ENCODE measurements at regions not wholly inside any gene's neighbourhood (a gene's known extent, or its start where the extent isn't known, plus 50 kb on each side); places are given as distances from the start of the nearest gene placed in this dataset.

DNA sequence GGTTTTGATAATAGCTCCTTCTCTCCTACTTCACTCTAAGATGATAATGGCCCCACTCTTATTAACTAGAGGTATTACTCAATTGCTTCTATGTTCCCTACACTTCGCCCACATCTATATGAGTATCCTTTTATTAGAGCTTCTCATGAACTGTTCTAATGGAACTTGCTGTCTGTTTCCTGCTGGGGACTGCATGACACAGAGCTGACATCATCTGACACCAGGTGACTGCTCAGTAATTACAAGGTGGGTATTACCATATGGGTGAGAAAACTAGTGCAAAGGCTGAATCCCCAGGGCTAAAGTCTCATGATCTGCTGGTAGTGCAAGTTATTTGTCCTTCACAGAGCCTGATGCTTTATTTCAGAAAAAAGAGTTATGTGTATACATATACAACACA is 146.2 kb upstream of the PLCXD3 start:
- 95% methylated on average over 1 of the region's 1 CpG for WGBS (ENCODE audit: low lambda C conversion rate, missing lambda C conversion rate)
- no peak for TF ChIP-seq EZH2 (IDR thresholded peaks at IDR 0.05; ENCODE audit: borderline replicate concordance)
- no peak for TF ChIP-seq CTCF (IDR thresholded peaks at IDR 0.05; ENCODE audit: poor library complexity)
- Histone ChIP-seq H3K9me2 (replicated peaks; ENCODE audit: insufficient read depth) (no peaks in the 10 kb centered on the region), H3K79me2 (no peaks in the 10 kb centered on the region), H3K4me2 (no peak overlapping the region), H3K27me3 (no peaks in the 10 kb centered on the region), H2AFZ (no peak overlapping the region), H3K36me3 (replicated peaks; ENCODE audit: insufficient read depth, low read depth) (no peaks in the 10 kb centered on the region), H4K20me1 (ENCODE audit: insufficient read depth, poor library complexity, severe bottlenecking) (no peaks in the 10 kb centered on the region), H3K27ac (peak overlapping the region; percentile 52), H3K4me1 (ENCODE audit: insufficient read depth) (no peaks in the 10 kb centered on the region), H3K9me3 (ENCODE audit: low read depth) (no peaks in the 10 kb centered on the region), H3K4me3 (no peak overlapping the region)
- DNase-seq (ENCODE audit: low spot score): peak; percentile 40

DNA sequence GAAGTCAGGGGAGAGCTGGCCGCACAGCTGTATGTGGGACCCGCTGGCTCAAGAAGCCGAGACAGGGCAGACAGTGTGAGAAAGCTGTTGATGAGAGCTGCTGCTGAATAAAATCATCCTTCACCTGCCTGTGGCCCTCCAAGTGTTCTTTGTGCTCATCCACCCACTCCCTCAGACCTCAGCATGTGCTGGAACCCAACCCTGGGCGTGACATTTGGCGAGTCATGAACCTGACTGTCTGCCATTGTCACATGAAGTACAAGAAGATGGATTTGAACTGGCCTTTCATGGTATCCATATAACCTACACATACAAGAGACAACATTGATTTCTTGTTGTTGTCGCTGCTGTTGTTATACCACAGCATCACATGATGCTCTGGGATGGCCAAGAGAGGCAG is 139.7 kb upstream of the PLCXD3 start:
- H3K4me1 ChIP-seq (ENCODE audit: insufficient read depth): no peaks in the 10 kb centered on the region
- H3K27me3 ChIP-seq: no peaks in the 10 kb centered on the region
- no peak overlapping the region for H3K27ac ChIP-seq
- no peaks in the 10 kb centered on the region for H3K9me2 ChIP-seq (replicated peaks; ENCODE audit: insufficient read depth)
- no peaks in the 10 kb centered on the region for H3K79me2 ChIP-seq
- no peaks in the 10 kb centered on the region for H3K36me3 ChIP-seq (replicated peaks; ENCODE audit: insufficient read depth, low read depth)
- TF ChIP-seq EZH2 (IDR thresholded peaks at IDR 0.05; ENCODE audit: borderline replicate concordance) (no peak), EZH2phosphoT487 (IDR thresholded peaks at IDR 0.05; ENCODE audit: low read depth, severe bottlenecking, unreplicated experiment) (no peak), CTCF (IDR thresholded peaks at IDR 0.05; ENCODE audit: poor library complexity) (no peak)
- no peak for DNase-seq (ENCODE audit: low spot score)
- H2AFZ ChIP-seq: no peak overlapping the region
- 97% methylated on average over 6 of the region's 6 CpGs for WGBS (ENCODE audit: low lambda C conversion rate, missing lambda C conversion rate)
- no peak overlapping the region for H3K4me3 ChIP-seq
- no peak overlapping the region for H3K4me2 ChIP-seq
- H4K20me1 ChIP-seq (ENCODE audit: insufficient read depth, poor library complexity, severe bottlenecking): no peaks in the 10 kb centered on the region
- no peaks in the 10 kb centered on the region for H3K9me3 ChIP-seq (ENCODE audit: low read depth)

DNA sequence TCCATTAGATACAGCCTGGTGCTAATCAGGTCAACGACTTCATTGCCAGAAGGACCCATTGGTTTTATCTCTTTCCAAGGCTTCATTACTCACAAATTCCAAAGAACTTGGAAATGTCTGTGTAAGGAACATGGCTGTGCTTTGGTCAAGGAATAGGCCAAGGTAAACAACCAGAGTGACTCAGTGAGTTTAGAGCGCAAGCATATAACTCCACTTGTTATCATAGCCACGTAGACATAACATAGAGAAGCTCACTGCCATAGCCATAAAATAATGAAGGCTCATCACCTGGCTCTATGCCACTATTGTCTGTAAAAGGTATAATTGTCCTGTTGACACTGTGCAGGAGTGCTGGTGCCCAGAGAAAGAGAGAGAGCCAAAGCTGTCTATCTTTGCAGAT is 139.3 kb upstream of the PLCXD3 start:
- H3K4me1 ChIP-seq (ENCODE audit: insufficient read depth): no peaks in the 10 kb centered on the region
- no peak overlapping the region for H3K4me2 ChIP-seq
- no peaks in the 10 kb centered on the region for H3K9me2 ChIP-seq (replicated peaks; ENCODE audit: insufficient read depth)
- no peak for TF ChIP-seq EZH2 (IDR thresholded peaks at IDR 0.05; ENCODE audit: borderline replicate concordance)
- TF ChIP-seq EZH2phosphoT487 (IDR thresholded peaks at IDR 0.05; ENCODE audit: low read depth, severe bottlenecking, unreplicated experiment): no peak
- no peak for TF ChIP-seq CTCF (IDR thresholded peaks at IDR 0.05; ENCODE audit: poor library complexity)
- H3K27ac ChIP-seq: no peak overlapping the region
- 70% methylated on average over 3 of the region's 3 CpGs for WGBS (ENCODE audit: low lambda C conversion rate, missing lambda C conversion rate)
- H4K20me1 ChIP-seq (ENCODE audit: insufficient read depth, poor library complexity, severe bottlenecking): no peaks in the 10 kb centered on the region
- H3K4me3 ChIP-seq: no peak overlapping the region
- H2AFZ ChIP-seq: no peak overlapping the region
- no peak for DNase-seq (ENCODE audit: low spot score)
- H3K27me3 ChIP-seq: no peaks in the 10 kb centered on the region
- no peaks in the 10 kb centered on the region for H3K36me3 ChIP-seq (replicated peaks; ENCODE audit: insufficient read depth, low read depth)
- H3K79me2 ChIP-seq: no peaks in the 10 kb centered on the region
- H3K9me3 ChIP-seq (ENCODE audit: low read depth): no peaks in the 10 kb centered on the region

GRCh38 chr5:41648996-41649395 is 138.6 kb upstream of the PLCXD3 start:
- H3K9me2 ChIP-seq (replicated peaks; ENCODE audit: insufficient read depth): no peaks in the 10 kb centered on the region
- no peak overlapping the region for H3K4me3 ChIP-seq
- no peak overlapping the region for H2AFZ ChIP-seq
- H3K4me1 ChIP-seq (ENCODE audit: insufficient read depth): no peaks in the 10 kb centered on the region
- 41% methylated on average over 2 of the region's 2 CpGs for WGBS (ENCODE audit: low lambda C conversion rate, missing lambda C conversion rate)
- no peaks in the 10 kb centered on the region for H3K36me3 ChIP-seq (replicated peaks; ENCODE audit: insufficient read depth, low read depth)
- H3K9me3 ChIP-seq (ENCODE audit: low read depth): no peaks in the 10 kb centered on the region
- H4K20me1 ChIP-seq (ENCODE audit: insufficient read depth, poor library complexity, severe bottlenecking): no peaks in the 10 kb centered on the region
- H3K27ac ChIP-seq: no peak overlapping the region
- TF ChIP-seq EZH2 (IDR thresholded peaks at IDR 0.05; ENCODE audit: borderline replicate concordance): no peak
- DNase-seq (ENCODE audit: low spot score): no peak
- no peaks in the 10 kb centered on the region for H3K27me3 ChIP-seq
- no peaks in the 10 kb centered on the region for H3K79me2 ChIP-seq
- no peak overlapping the region for H3K4me2 ChIP-seq
